HUES6 (cell line): ENCODE measurements at regions not wholly inside any gene's neighbourhood (a gene's known extent, or its start where the extent isn't known, plus 50 kb on each side); places are given as distances from the start of the nearest gene placed in this dataset.

Experiments used
- H3K27ac ChIP-seq: 2 replicates; pipeline ENCODE4 v1.7.0; 2013; ENCODE audit warnings: low read depth, mild to moderate bottlenecking, low read length, inconsistent platforms
- H3K27me3 ChIP-seq: 2 replicates; pipeline ENCODE4 v1.6.1; 2013; ENCODE audit warnings: low read length; ENCODE audit not compliant: control insufficient read depth, insufficient read depth
- H3K36me3 ChIP-seq: 2 replicates; pipeline ENCODE4 v1.6.1; 2013; ENCODE audit warnings: low read length; ENCODE audit not compliant: control insufficient read depth, insufficient read depth
- H3K4me1 ChIP-seq: 2 replicates; pipeline ENCODE4 v1.6.1; 2013; ENCODE audit warnings: low read length; ENCODE audit not compliant: control insufficient read depth, insufficient read depth
- H3K4me3 ChIP-seq: 2 replicates; pipeline ENCODE4 v1.5.1; 2013; ENCODE audit warnings: low read depth, low read length
- H3K9ac ChIP-seq: one replicate; pipeline ENCODE4 v1.6.1; 2013; ENCODE audit warnings: mild to moderate bottlenecking, low read length
- H3K9me3 ChIP-seq: 2 replicates; pipeline ENCODE4 v1.6.1; 2013; ENCODE audit warnings: low read depth, low read length; ENCODE audit not compliant: control insufficient read depth, insufficient read depth

- Histone ChIP-seq H3K36me3 (no peaks in the 10 kb centered on the region), H3K4me3 (no peak overlapping the region), H3K4me1 (no peaks in the 10 kb centered on the region), H3K9ac (no peak overlapping the region), H3K27me3 (no peaks in the 10 kb centered on the region), H3K9me3 (peaks cover 12% of the 10 kb centered on the region), H3K27ac (no peak overlapping the region)
Observed at GRCh38 chr11:37390576-37391083, 792.6 kb upstream of the RAG2 start.

DNA sequence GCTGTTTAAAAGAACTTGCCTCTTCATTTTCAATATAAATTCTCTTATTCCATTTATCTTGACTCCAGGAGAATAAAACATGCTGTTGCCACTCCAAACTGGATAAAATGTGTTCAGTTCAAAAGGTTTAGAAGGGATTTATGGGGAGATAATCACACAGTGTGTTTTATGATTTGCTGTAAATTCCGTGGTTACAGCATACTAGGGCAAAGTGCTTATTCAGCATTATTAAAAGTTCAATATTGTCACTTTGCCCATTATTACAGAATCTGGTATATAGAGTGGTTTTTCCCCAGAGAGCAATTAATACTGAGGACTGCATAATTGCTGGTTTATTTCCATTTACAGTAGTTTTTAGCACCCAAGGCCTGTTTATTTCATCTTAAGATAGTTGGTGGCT lies 780.9 kb upstream of the RAG2 start:
- H3K4me3 ChIP-seq = no peak overlapping the region
- H3K4me1 ChIP-seq = no peaks in the 10 kb centered on the region
- no peak overlapping the region for H3K9ac ChIP-seq
- H3K36me3 ChIP-seq = no peaks in the 10 kb centered on the region
- H3K27ac ChIP-seq = no peak overlapping the region
- peaks cover 6% of the 10 kb centered on the region; the same call in 1 of the 2 replicates for H3K9me3 ChIP-seq
- H3K27me3 ChIP-seq = no peaks in the 10 kb centered on the region

GRCh38 chr11:37372667-37373066 lies 774.6 kb upstream of the RAG2 start:
- no peaks in the 10 kb centered on the region for H3K36me3 ChIP-seq
- H3K4me3 ChIP-seq = no peak overlapping the region
- no peaks in the 10 kb centered on the region for H3K4me1 ChIP-seq
- H3K9ac ChIP-seq = no peak overlapping the region
- no peaks in the 10 kb centered on the region for H3K27me3 ChIP-seq
- H3K27ac ChIP-seq = no peak overlapping the region
- peaks cover 6% of the 10 kb centered on the region; the same call in 1 of the 2 replicates for H3K9me3 ChIP-seq

DNA sequence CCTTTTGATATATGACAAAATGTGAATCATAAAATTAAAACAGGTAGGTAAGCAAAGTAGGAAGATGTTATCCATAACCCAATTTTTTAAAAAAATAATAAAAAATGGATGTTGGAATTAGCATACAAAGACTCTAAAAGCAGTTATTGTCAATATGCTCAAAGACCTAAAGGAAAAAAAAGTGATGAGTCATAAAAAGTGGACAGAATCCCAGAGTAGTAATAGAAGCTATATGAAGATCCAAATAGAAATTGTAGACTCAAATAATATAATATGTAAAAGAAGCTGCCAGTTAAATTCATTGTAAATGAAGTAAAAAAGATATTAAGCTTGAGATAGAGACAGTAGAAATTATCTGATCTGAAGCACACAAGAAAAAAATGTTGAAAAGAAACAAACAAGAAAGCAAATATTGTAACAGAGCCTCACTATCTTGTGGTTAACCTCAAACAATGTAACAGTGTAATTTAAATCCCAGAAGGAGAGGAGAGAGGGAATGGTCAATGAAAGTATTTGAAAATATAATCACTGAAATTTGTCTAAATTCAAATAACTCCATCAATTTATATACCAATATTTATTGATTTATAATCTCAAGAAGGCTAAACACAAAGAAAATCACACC lies 773.4 kb upstream of the RAG2 start:
- Histone ChIP-seq H3K9me3 (0 out of 2 replicates have a peak, but pooled peaks cover under 1% of the 10 kb centered on the region), H3K27ac (no peak overlapping the region)

GRCh38 chr11:37370817-37371216 lies 772.8 kb upstream of the RAG2 start:
- H3K4me3 ChIP-seq = no peak overlapping the region
- no peak overlapping the region for H3K27ac ChIP-seq
- H3K27me3 ChIP-seq = no peaks in the 10 kb centered on the region

More for the DNA sequence above, 773.4 kb upstream of the RAG2 start:
- no peak overlapping the region for H3K4me3 ChIP-seq
- no peaks in the 10 kb centered on the region for H3K27me3 ChIP-seq
- no peak overlapping the region for H3K9ac ChIP-seq
- H3K36me3 ChIP-seq = no peaks in the 10 kb centered on the region
- no peaks in the 10 kb centered on the region for H3K4me1 ChIP-seq

GRCh38 chr11:37364246-37364839 lies 766.3 kb upstream of the RAG2 start:
- Histone ChIP-seq H3K27me3 (no peaks in the 10 kb centered on the region), H3K4me3 (no peak overlapping the region), H3K36me3 (no peaks in the 10 kb centered on the region), H3K27ac (no peak overlapping the region), H3K4me1 (peaks cover 6% of the 10 kb centered on the region; the same call in 1 of the 2 replicates), H3K9me3 (no peaks in the 10 kb centered on the region), H3K9ac (no peak overlapping the region)

More at GRCh38 chr11:37370817-37371216, 772.8 kb upstream of the RAG2 start:
- no peaks in the 10 kb centered on the region for H3K4me1 ChIP-seq
- no peak overlapping the region for H3K9ac ChIP-seq
- no peaks in the 10 kb centered on the region for H3K9me3 ChIP-seq
- H3K36me3 ChIP-seq = no peaks in the 10 kb centered on the region

- no peaks in the 10 kb centered on the region for H3K36me3 ChIP-seq
- no peak overlapping the region for H3K4me3 ChIP-seq
- H3K4me1 ChIP-seq = no peaks in the 10 kb centered on the region
- no peaks in the 10 kb centered on the region for H3K27me3 ChIP-seq
- no peak overlapping the region for H3K9ac ChIP-seq
- H3K27ac ChIP-seq = no peak overlapping the region
- peaks cover 12% of the 10 kb centered on the region; the same call in 1 of the 2 replicates for H3K9me3 ChIP-seq
Observed at GRCh38 chr11:37353192-37353591, 755.2 kb upstream of the RAG2 start.

- peaks cover 12% of the 10 kb centered on the region; the same call in 1 of the 2 replicates for H3K9me3 ChIP-seq
- no peaks in the 10 kb centered on the region for H3K27me3 ChIP-seq
- H3K27ac ChIP-seq = no peak overlapping the region
- H3K36me3 ChIP-seq = no peaks in the 10 kb centered on the region
- H3K9ac ChIP-seq = no peak overlapping the region
- H3K4me1 ChIP-seq = no peaks in the 10 kb centered on the region
- no peak overlapping the region for H3K4me3 ChIP-seq
Observed at GRCh38 chr11:37352485-37352884, 754.4 kb upstream of the RAG2 start.

DNA sequence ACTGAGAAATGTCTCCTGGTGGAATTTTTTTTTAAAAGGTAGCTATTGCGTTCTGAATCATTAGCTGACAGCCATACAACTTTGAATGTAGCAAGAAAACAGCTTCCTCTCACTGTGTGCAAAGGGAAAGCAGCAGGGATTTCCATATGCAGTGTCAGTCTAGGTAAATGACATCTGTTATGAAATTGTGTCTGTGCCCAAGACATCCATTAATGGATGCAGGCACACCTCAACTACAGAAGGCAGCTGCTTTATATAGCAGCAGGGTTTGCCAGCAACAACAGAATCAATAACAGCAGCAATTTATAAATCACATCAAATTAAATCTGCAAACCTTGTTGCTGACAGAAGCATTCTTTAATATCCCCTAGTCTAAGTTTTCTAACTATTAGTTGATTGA lies 745.3 kb upstream of the RAG2 start:
- H3K9me3 ChIP-seq = no peaks in the 10 kb centered on the region
- no peak overlapping the region for H3K9ac ChIP-seq
- H3K27ac ChIP-seq = no peak overlapping the region
- H3K36me3 ChIP-seq = no peaks in the 10 kb centered on the region
- H3K4me1 ChIP-seq = no peaks in the 10 kb centered on the region
- H3K4me3 ChIP-seq = no peak overlapping the region
- no peaks in the 10 kb centered on the region for H3K27me3 ChIP-seq

DNA sequence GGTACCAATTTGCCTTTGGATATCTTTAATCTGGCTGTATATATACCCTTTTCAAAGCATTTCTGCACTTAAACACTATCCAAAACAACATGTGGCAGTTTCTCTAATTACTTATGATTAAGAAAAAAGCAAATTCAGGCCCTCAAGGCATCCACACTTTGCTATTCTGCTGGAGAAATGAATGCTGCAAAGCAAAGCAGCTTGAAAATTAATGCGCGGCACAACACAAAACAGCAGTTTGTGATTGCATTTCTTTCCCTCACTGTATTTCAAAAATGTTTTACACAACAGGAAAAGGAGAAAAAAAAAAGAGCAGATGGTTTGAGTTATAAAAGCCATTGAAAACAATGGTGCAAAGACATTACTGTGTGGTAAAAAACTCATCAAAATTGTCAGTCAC lies 738.4 kb upstream of the RAG2 start:
- Histone ChIP-seq H3K4me1 (no peaks in the 10 kb centered on the region), H3K27me3 (no peaks in the 10 kb centered on the region), H3K27ac (no peak overlapping the region), H3K4me3 (no peak overlapping the region), H3K9ac (no peak overlapping the region), H3K9me3 (no peaks in the 10 kb centered on the region), H3K36me3 (no peaks in the 10 kb centered on the region)

- no peak overlapping the region for H3K27ac ChIP-seq
- H3K36me3 ChIP-seq = no peaks in the 10 kb centered on the region
- H3K4me1 ChIP-seq = no peaks in the 10 kb centered on the region
- H3K9me3 ChIP-seq = 0 out of 2 replicates have a peak, but pooled peaks cover 4% of the 10 kb centered on the region
- H3K9ac ChIP-seq = no peak overlapping the region
- no peak overlapping the region for H3K4me3 ChIP-seq
- H3K27me3 ChIP-seq = no peaks in the 10 kb centered on the region
Observed at GRCh38 chr11:37333345-37333744, 735.3 kb upstream of the RAG2 start.
